HL-60/S4 treated with phorbol 12-myristate 13-acetate at 8.2 ng/mL for 4 days and 3 days (cell line): ENCODE measurements at regions not wholly inside any gene's neighbourhood (a gene's known extent, or its start where the extent isn't known, plus 50 kb on each side); places are given as distances from the start of the nearest gene placed in this dataset.

Experiments used
- in situ Hi-C: fragments of 300-500 bp; cut with MboI; formaldehyde crosslinking; loops from 2 replicates; pipeline ENCODE4 v1.15.0; 2022; ENCODE audit warnings: low sequenced_read_pairs

DNA sequence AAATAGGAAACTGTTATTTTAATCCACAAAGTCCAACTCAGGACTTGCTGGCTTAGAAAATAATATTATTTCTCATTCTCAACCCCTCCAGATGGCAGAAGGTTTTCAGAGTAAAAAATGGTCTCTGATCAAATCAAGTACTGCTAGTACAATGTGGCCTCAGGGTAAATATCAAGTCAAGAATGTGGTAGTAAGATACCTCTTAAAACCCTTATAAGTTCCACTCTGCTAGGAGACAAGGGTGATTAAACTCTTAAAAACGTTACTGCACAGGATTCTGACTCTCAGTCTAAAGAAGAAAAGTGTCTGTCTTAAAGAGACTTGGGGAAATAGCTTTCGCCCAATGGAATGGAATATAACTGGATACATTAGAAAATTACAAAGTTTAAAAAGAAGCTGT, 120.8 kb upstream of the PDE4D start:
- in situ Hi-C loops, result no loop called here

GRCh38 chr5:60010853-60011252, 117.3 kb upstream of the PDE4D start:
- in situ Hi-C loops, result no loop called here

- in situ Hi-C loops, result no loop called here
Measured at GRCh38 chr5:60010328-60010727, 116.8 kb upstream of the PDE4D start.

- in situ Hi-C loops, result no loop called here
Measured at GRCh38 chr5:60007729-60008128, 114.2 kb upstream of the PDE4D start.

DNA sequence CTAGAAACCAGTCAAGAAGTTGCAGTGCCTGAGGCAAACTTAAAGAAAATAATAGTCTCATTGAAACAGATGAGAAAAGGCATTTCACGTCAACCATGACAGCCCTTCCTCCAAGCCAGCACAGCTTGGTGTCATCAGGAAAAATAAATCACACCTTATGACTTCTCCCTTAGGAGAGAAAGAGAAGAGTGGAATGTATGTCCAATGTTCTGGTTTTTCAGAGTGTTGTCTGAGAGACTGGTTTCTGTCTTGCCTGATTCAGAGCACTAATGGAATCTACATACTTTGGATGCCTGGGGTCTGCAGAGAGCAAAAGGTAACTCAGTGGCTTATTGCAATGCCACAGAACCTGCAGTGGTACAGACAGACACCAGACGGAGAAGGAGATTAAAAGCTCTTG, 105.5 kb upstream of the PDE4D start:
- in situ Hi-C loops, result no loop called here

DNA sequence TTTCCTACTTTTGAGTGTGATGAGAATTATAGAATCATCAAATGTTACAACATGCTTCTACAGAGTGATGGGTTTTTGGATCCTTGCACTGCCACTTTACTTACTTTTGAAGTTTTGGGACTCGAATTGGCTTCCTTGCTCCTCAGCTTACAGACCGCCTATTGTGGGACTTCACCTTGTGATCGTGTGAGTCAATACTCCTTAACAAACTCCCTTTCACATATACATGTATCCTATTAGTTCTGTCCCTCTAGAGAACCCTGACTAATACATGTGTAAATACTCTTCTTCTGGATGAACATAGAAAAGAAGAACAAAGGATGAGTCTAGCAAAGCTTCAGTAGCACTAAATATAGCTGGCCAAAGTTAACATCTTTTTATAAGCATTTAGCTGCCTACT, 98.7 kb upstream of the PDE4D start:
- in situ Hi-C loops, result no loop called here

DNA sequence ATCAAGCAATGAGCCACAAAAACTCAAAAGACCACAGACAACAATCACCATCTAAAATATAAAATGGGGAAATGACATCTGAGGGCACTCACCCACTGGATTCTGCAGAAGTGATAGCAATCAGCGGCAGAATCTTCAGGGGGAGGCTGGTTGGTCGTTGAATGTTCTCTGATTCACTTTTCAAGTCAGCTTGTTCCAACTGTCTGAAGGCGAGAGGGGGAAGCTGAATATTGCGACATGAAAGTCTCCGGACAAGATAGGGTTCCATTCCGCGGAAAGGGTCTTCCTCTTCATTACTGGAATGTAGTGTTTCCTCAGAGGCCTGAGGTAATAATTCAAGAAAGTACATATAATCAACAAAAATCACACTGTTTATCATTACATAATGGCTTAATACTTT, 94.9 kb upstream of the PDE4D start:
- in situ Hi-C loops, result no loop called here

GRCh38 chr5:59976342-59976741, 82.8 kb upstream of the PDE4D start:
- in situ Hi-C loops, result no loop called here

- in situ Hi-C loops, result no loop called here
Measured at GRCh38 chr5:59972043-59972442, 78.5 kb upstream of the PDE4D start.

DNA sequence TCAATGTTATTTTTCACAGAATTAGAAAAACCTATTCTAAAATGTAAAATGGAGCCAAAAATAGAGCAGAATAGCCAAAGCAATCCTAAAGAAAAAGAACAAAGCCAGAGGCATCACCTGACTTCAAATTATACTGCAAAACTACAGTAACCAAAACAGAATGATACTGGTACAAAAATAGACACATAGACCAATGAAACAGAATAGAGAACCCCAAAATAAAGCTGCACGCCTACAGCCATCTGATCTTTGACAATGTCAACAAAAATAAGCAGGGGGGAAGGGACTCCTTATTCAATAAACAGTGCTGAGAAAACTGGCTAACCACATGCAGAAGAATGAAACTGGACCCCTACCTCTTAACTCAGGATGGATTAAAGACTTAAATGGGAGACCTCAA, 65.8 kb upstream of the PDE4D start:
- in situ Hi-C loops, result no loop called here

- in situ Hi-C loops, result no loop called here
Measured at GRCh38 chr5:59956130-59956783, 62.7 kb upstream of the PDE4D start.

DNA sequence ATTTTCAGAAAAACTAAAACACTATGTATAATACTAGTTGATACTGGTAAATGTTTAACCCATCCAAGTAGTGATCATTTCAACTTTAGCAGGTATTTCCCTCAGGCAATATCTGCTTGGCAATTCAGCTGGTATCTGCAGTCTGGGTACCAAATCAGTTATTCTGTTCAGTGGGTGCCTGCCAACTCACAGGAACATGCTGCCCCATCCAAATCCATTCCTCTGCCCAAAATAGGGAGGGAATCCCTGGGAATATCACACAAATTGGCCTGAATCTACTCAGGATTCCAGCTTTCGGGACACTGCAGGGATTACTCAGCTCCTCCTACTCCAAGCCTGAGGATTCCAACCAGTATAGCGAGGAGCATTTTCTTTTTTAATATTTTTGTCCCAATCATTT, 61.7 kb upstream of the PDE4D start:
- in situ Hi-C loops, result no loop called here

- in situ Hi-C loops, result no loop called here
Measured at GRCh38 chr5:59943452-59944113, 50.1 kb upstream of the PDE4D start.
